Body of pancreas (tissue), 4 donors: ENCODE measurements at regions not wholly inside any gene's neighbourhood (a gene's known extent, or its start where the extent isn't known, plus 50 kb on each side); places are given as distances from the start of the nearest gene placed in this dataset.

Source experiments
- CTCF ChIP-seq, 7 experiments: fragments of 450-650 bp in 4 of 7; fragments of 200-600 bp in 3 of 7; sonication (generic) in 3 of 7; IDR thresholded peaks; one replicate each; pipeline ENCODE4 v1.5.1; 2016 to 2019; ENCODE audit warnings: antibody characterized with exemption in 7 of 7
- POLR2A ChIP-seq, 3 donors: fragments of 450-650 bp; IDR thresholded peaks; one replicate each; pipeline ENCODE4 v1.6.1; 2016; ENCODE audit warnings: antibody characterized with exemption in 3 of 3, mild to moderate bottlenecking in 2 of 3

- no peak for TF ChIP-seq CTCF (IDR thresholded peaks at IDR 0.05)
- TF ChIP-seq POLR2A (IDR thresholded peaks at IDR 0.05): no peak
These were observed 405.9 kb upstream of the BTBD3 start for GRCh38 chr20:11511821-11512220.
